ENCODE measurements at regions not wholly inside any gene's neighbourhood (a gene's known extent, or its start where the extent isn't known, plus 50 kb on each side); places are given as distances from the start of the nearest gene placed in this dataset.

DNA sequence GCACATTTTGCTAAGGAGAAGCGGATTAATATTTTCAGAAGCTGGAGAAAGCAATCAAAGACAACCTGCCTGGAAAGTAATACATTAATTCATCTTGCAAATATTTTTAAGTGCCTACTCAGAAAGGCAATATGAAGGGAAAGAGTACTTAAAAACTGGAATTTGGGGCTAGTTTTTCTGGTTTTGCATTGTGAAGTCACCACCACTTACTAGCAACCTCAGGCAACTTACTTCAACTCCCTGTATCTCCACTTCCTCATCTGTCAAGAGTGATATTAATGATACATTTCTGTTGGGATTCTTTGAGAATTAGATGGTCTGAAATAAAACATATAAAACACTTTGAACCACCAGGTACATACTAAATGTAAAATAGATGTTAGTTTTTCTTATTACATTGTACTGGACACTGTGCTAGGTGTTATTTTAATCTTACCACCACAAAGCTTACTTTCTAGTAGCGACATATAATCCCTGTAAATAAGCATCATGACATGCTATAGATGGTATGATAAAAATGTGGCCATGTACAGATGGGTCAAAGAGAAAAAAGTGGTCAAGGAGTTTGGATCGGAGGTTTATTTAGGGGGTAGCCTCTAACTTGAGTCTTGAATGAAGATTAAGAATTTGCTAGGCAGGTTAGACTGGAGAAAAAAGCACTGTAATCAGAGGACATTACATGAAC lies 101.2 kb downstream of the SPRY2 start:
- no peaks in the 10 kb centered on the region for H3K36me3 ChIP-seq
- 80 to 82% methylated on average over 3 of the region's 3 CpGs for WGBS, 2 donors (ENCODE audit: low coverage in 1 of 2)
- intact Hi-C loops (cut with DNase I; ENCODE audit: low total_unique reads) (no loop called here), in situ Hi-C loops (cut with MboI; ENCODE audit: low pct_ligation_motif_present in 1 of 4, low pct_unique_long_range_greater_than_20kb in 1 of 4, low sequenced_read_pairs in 3 of 4) (no loop called here)
- H3K4me3 ChIP-seq: no peak overlapping the region
- DNase-seq: no peak
- TF ChIP-seq, protein P1, sequence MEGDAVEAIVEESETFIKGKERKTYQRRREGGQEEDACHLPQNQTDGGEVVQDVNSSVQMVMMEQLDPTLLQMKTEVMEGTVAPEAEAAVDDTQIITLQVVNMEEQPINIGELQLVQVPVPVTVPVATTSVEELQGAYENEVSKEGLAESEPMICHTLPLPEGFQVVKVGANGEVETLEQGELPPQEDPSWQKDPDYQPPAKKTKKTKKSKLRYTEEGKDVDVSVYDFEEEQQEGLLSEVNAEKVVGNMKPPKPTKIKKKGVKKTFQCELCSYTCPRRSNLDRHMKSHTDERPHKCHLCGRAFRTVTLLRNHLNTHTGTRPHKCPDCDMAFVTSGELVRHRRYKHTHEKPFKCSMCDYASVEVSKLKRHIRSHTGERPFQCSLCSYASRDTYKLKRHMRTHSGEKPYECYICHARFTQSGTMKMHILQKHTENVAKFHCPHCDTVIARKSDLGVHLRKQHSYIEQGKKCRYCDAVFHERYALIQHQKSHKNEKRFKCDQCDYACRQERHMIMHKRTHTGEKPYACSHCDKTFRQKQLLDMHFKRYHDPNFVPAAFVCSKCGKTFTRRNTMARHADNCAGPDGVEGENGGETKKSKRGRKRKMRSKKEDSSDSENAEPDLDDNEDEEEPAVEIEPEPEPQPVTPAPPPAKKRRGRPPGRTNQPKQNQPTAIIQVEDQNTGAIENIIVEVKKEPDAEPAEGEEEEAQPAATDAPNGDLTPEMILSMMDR (IDR thresholded peaks at IDR 0.05): no peak
- TF ChIP-seq POLR2A (IDR thresholded peaks at IDR 0.05) (no peak), POLR2AphosphoS5 (IDR thresholded peaks at IDR 0.05) (no peak), EP300 (IDR thresholded peaks at IDR 0.05; ENCODE audit: low read depth) (no peak)
- no peaks in the 10 kb centered on the region for H3K9me3 ChIP-seq
- peaks cover 0 to 17% (median 6%) of the 10 kb centered on the region in 4 donors for H3K4me1 ChIP-seq
- no peak overlapping the region for H3K27ac ChIP-seq
- H3K27me3 ChIP-seq: no peaks in the 10 kb centered on the region

DNA sequence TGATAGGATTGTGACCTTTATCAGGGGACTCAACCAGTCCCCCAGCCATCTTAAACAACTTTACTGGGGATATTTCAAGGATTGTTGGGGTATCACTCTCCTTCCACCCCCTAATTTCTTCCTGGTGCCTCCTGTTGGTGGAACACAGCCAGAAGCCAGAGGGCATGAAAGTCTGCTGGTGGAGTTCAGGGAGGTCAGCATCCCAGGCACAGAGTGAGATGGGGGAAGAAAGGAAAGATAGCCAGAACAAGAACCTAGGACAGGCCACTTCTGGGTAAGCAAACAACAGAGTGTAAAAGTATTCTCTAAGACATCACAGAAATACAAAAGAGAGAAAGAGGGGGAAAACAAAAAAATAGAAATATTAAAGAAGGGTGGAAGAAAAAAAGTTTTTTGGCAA lies 101.8 kb downstream of the SPRY2 start:
- Histone ChIP-seq H3K27ac (no peak overlapping the region), H3K9me3 (no peaks in the 10 kb centered on the region), H3K27me3 (no peaks in the 10 kb centered on the region), H3K4me1 (peaks cover 0 to 18% (median 6%) of the 10 kb centered on the region in 4 donors), H3K4me3 (no peak overlapping the region), H3K36me3 (no peaks in the 10 kb centered on the region)
- TF ChIP-seq, protein P1 (IDR thresholded peaks at IDR 0.05): no peak
- no peak for TF ChIP-seq EP300 (IDR thresholded peaks at IDR 0.05; ENCODE audit: low read depth)
- TF ChIP-seq POLR2A (IDR thresholded peaks at IDR 0.05): no peak
- no peak for TF ChIP-seq POLR2AphosphoS5 (IDR thresholded peaks at IDR 0.05)
- in situ Hi-C loops (cut with MboI; ENCODE audit: low pct_ligation_motif_present in 1 of 4, low pct_unique_long_range_greater_than_20kb in 1 of 4, low sequenced_read_pairs in 3 of 4): no loop called here
- DNase-seq: no peak
- intact Hi-C loops (cut with DNase I; ENCODE audit: low total_unique reads): no loop called here

DNA sequence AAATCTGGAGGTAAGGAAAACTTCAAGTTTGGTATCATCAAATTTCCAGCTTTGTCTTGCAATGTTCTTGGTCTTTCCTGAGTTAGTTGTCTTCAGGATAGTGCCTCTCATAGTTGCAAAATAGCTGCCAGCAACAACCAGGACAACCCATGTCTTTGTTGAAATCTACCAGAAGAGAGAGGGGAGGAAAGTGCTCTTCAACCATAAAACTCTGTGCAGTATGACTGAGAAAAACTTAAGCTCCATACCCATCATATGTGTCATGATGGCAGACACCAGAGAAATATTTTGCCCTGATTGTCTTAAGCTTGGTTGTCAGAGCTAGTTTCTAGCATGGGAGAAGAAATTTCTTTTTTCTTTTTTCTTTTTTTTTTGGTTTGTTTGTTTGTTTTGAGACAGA lies 103.3 kb downstream of the SPRY2 start:
- Histone ChIP-seq H3K27me3 (no peaks in the 10 kb centered on the region), H3K27ac (no peak overlapping the region), H3K36me3 (no peaks in the 10 kb centered on the region), H3K4me1 (peaks cover 0 to 15% (median 6%) of the 10 kb centered on the region in 4 donors), H3K9me3 (no peaks in the 10 kb centered on the region), H3K4me3 (no peak overlapping the region)
- intact Hi-C loops (cut with DNase I; ENCODE audit: low total_unique reads): no loop called here
- TF ChIP-seq POLR2AphosphoS5 (IDR thresholded peaks at IDR 0.05) (no peak), POLR2A (IDR thresholded peaks at IDR 0.05) (no peak), EP300 (IDR thresholded peaks at IDR 0.05; ENCODE audit: low read depth) (no peak)
- TF ChIP-seq, protein P1 (IDR thresholded peaks at IDR 0.05): no peak
- DNase-seq: no peak
- in situ Hi-C loops (cut with MboI; ENCODE audit: low pct_ligation_motif_present in 1 of 4, low pct_unique_long_range_greater_than_20kb in 1 of 4, low sequenced_read_pairs in 3 of 4): no loop called here

DNA sequence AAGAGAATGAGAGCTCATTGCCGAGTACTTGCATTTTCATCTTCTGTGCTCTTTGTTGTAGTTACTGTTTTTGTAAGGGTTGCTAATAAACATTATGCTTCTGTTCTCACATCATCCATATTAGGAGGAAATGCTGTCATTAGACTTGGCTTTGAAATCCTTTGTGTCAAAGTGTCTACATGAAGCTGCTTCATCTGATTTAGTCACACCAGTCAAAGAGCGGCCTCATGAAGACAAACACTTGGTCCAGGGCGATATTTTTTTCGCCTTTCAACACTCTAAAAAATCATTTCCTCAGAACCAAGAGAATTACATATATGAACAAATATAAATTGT lies 105.0 kb downstream of the SPRY2 start:
- in situ Hi-C loops (cut with MboI; ENCODE audit: low pct_ligation_motif_present in 1 of 4, low pct_unique_long_range_greater_than_20kb in 1 of 4, low sequenced_read_pairs in 3 of 4): no loop called here
- Histone ChIP-seq H3K36me3 (no peaks in the 10 kb centered on the region), H3K27ac (peak overlapping the region; percentile 13 to 40 (median 30)), H3K4me3 (peak overlapping the region in 1 of 4 donors; percentile 22), H3K9me3 (no peaks in the 10 kb centered on the region), H3K4me1 (peaks cover 0 to 13% (median 6%) of the 10 kb centered on the region in 4 donors), H3K27me3 (no peaks in the 10 kb centered on the region)
- DNase-seq: no peak
- intact Hi-C loops (cut with DNase I; ENCODE audit: low total_unique reads): no loop called here
- WGBS, 2 donors (ENCODE audit: low coverage in 1 of 2): 66 to 77% methylated on average over 4 of the region's 4 CpGs
- TF ChIP-seq EP300 (IDR thresholded peaks at IDR 0.05; ENCODE audit: low read depth) (no peak), POLR2A (IDR thresholded peaks at IDR 0.05) (no peak), POLR2AphosphoS5 (IDR thresholded peaks at IDR 0.05) (no peak)
- TF ChIP-seq, protein P1 (IDR thresholded peaks at IDR 0.05): no peak

All from transverse colon (tissue), 4 donors.